ENCODE measurements at regions not wholly inside any gene's neighbourhood (a gene's known extent, or its start where the extent isn't known, plus 50 kb on each side); places are given as distances from the start of the nearest gene placed in this dataset.

GRCh38 chr3:96267577-96267976 is 546.8 kb upstream of the EPHA6 start:
- H3K9ac ChIP-seq (replicated peaks; ENCODE audit: extremely low read depth, insufficient read depth, low read length): peak overlapping the region; percentile 73
- no peaks in the 10 kb centered on the region for H3K36me3 ChIP-seq (ENCODE audit: control insufficient read depth in 2 of 2, extremely low read depth in 1 of 2, insufficient read depth in 2 of 2, low read length in 2 of 2)
- no peaks in the 10 kb centered on the region for H3K27me3 ChIP-seq (ENCODE audit: control insufficient read depth in 2 of 2, insufficient read depth in 2 of 2, low read length in 2 of 2)
- BruUV-seq (replicated peaks): no TSS peak
- no peak for FAIRE-seq
- H2AFZ ChIP-seq (ENCODE audit: low read depth, low read length): peak overlapping the region; percentile 75
- DNase-seq (ENCODE audit: low read depth, low spot score): peak; percentile 15
- H3K4me1 ChIP-seq (ENCODE audit: control insufficient read depth, extremely low read depth, insufficient read depth, low read length): peaks cover 41% of the 10 kb centered on the region
- H4K20me1 ChIP-seq (replicated peaks; ENCODE audit: control insufficient read depth, extremely low read depth, insufficient read depth, low read length): no peaks in the 10 kb centered on the region
- H3K9me3 ChIP-seq (replicated peaks; ENCODE audit: control insufficient read depth, insufficient read depth, low read length): no peaks in the 10 kb centered on the region
- H3K79me2 ChIP-seq (ENCODE audit: control insufficient read depth, insufficient read depth, low read length): no peaks in the 10 kb centered on the region
- CTCF ChIA-PET: no interaction called here
- TF ChIP-seq JUN (IDR thresholded peaks at IDR 0.05; ENCODE audit: borderline replicate concordance, insufficient read depth, insufficient read length, low read depth) (no peak), EZH2 (IDR thresholded peaks at IDR 0.05; ENCODE audit: borderline replicate concordance, low read depth, low read length, severe bottlenecking) (no peak), GATA2 (IDR thresholded peaks at IDR 0.05; ENCODE audit: insufficient read depth, insufficient read length, low read depth, low read length) (peak; percentile 60), POLR2AphosphoS5 (IDR thresholded peaks at IDR 0.05; ENCODE audit: insufficient read depth, low read depth, low read length) (peak; percentile 35)
- dilution Hi-C loops (cut with MboI; ENCODE audit: extremely low pct_ligation_motif_present, low sequenced_read_pairs): no loop called here
- peak overlapping the region; percentile 84 for H3K27ac ChIP-seq (ENCODE audit: insufficient read depth, low read depth, low read length)
- intact Hi-C loops (cut with micrococcal nuclease): loop anchor here (1.0 to 2.0 kb wide), 4 partner anchors 41 to 344 kb away; no protein-coding TSS in a partner anchor
- H3K4me3 ChIP-seq (replicated peaks in 1 of 3; ENCODE audit: insufficient read depth in 1 of 3, low read depth in 1 of 3, low read length in 3 of 3): peak overlapping the region in 1 of 3 experiments; percentile 27
- H3K9me1 ChIP-seq (replicated peaks; ENCODE audit: control insufficient read depth, extremely low read depth, insufficient read depth, low read length): no peaks in the 10 kb centered on the region
- POLR2A ChIA-PET: no interaction called here
- peak overlapping the region; percentile 87 for H3K4me2 ChIP-seq (ENCODE audit: insufficient read depth, low read length)

- FAIRE-seq: no peak
Observed at GRCh38 chr3:96294143-96294542, 520.3 kb upstream of the EPHA6 start.

More at GRCh38 chr3:96294143-96294542, 520.3 kb upstream of the EPHA6 start:
- no peak overlapping the region for H3K4me3 ChIP-seq (replicated peaks in 1 of 3; ENCODE audit: insufficient read depth in 1 of 3, low read depth in 1 of 3, low read length in 3 of 3)
- no peak overlapping the region for H2AFZ ChIP-seq (ENCODE audit: low read depth, low read length)
- BruUV-seq (replicated peaks): no TSS peak
- H3K9me3 ChIP-seq (replicated peaks; ENCODE audit: control insufficient read depth, insufficient read depth, low read length): no peaks in the 10 kb centered on the region
- ChIA-PET POLR2A (no interaction called here), CTCF (no interaction called here)
- no peaks in the 10 kb centered on the region for H3K4me1 ChIP-seq (ENCODE audit: control insufficient read depth, extremely low read depth, insufficient read depth, low read length)
- dilution Hi-C loops (cut with MboI; ENCODE audit: extremely low pct_ligation_motif_present, low sequenced_read_pairs): no loop called here
- no peaks in the 10 kb centered on the region for H3K79me2 ChIP-seq (ENCODE audit: control insufficient read depth, insufficient read depth, low read length)
- no peaks in the 10 kb centered on the region for H3K27me3 ChIP-seq (ENCODE audit: control insufficient read depth in 2 of 2, insufficient read depth in 2 of 2, low read length in 2 of 2)
- H4K20me1 ChIP-seq (replicated peaks; ENCODE audit: control insufficient read depth, extremely low read depth, insufficient read depth, low read length): no peaks in the 10 kb centered on the region
- H3K27ac ChIP-seq (ENCODE audit: insufficient read depth, low read depth, low read length): no peak overlapping the region
- no peak overlapping the region for H3K9ac ChIP-seq (replicated peaks; ENCODE audit: extremely low read depth, insufficient read depth, low read length)
- H3K4me2 ChIP-seq (ENCODE audit: insufficient read depth, low read length): no peak overlapping the region
- intact Hi-C loops (cut with micrococcal nuclease): no loop called here
- TF ChIP-seq POLR2A (IDR thresholded peaks at IDR 0.05; ENCODE audit: low read depth, low read length) (no peak), CTCF (IDR thresholded peaks at IDR 0.05; ENCODE audit: extremely low read depth in 1 of 2, insufficient read depth in 1 of 2, low read depth in 1 of 2, low read length in 2 of 2) (no peak), EZH2 (IDR thresholded peaks at IDR 0.05; ENCODE audit: borderline replicate concordance, low read depth, low read length, severe bottlenecking) (no peak), MAX (IDR thresholded peaks at IDR 0.05; ENCODE audit: insufficient read depth, insufficient read length) (no peak), JUN (IDR thresholded peaks at IDR 0.05; ENCODE audit: borderline replicate concordance, insufficient read depth, insufficient read length, low read depth) (no peak), POLR2AphosphoS5 (IDR thresholded peaks at IDR 0.05; ENCODE audit: insufficient read depth, low read depth, low read length) (no peak), MYC (IDR thresholded peaks at IDR 0.05; ENCODE audit: low read depth, low read length) (no peak)
- no peaks in the 10 kb centered on the region for H3K36me3 ChIP-seq (ENCODE audit: control insufficient read depth in 2 of 2, extremely low read depth in 1 of 2, insufficient read depth in 2 of 2, low read length in 2 of 2)
- DNase-seq (ENCODE audit: low read depth, low spot score): no peak
- no peaks in the 10 kb centered on the region for H3K9me1 ChIP-seq (replicated peaks; ENCODE audit: control insufficient read depth, extremely low read depth, insufficient read depth, low read length)

Data from endothelial cell of umbilical vein (primary cell).